RWPE2 (cell line): ENCODE measurements at regions not wholly inside any gene's neighbourhood (a gene's known extent, or its start where the extent isn't known, plus 50 kb on each side); places are given as distances from the start of the nearest gene placed in this dataset.

Source experiments
- ATAC-seq: fragments of 200-7000 bp; cut with Tn5 transposase; 3 replicates; pipeline ENCODE4 v1.9.1; 2021; ENCODE audit warnings: low read depth
- DNase-seq: peaks from one replicate; pipeline ENCODE4 v3.0.0-alpha.2; 2020; ENCODE audit warnings: low spot score
- H3K27ac ChIP-seq: fragments of 450-650 bp; 2 replicates; pipeline ENCODE4 v1.5.1; 2017; ENCODE audit warnings: mild to moderate bottlenecking; ENCODE audit not compliant: poor library complexity, severe bottlenecking
- H3K27me3 ChIP-seq: fragments of 250-450 bp; sonication (Bioruptor Pico); 2 replicates; pipeline ENCODE4 v1.5.1; 2021; ENCODE audit warnings: mild to moderate bottlenecking, moderate library complexity; ENCODE audit not compliant: insufficient read depth, poor library complexity, severe bottlenecking
- H3K36me3 ChIP-seq: fragments of 250-450 bp; sonication (Bioruptor Pico); 2 replicates; pipeline ENCODE4 v1.5.1; 2020; ENCODE audit warnings: low read depth, mild to moderate bottlenecking, moderate library complexity
- H3K4me1 ChIP-seq: fragments of 250-450 bp; sonication (Bioruptor Pico); 2 replicates; pipeline ENCODE4 v1.5.1; 2021; ENCODE audit warnings: mild to moderate bottlenecking, moderate library complexity; ENCODE audit not compliant: insufficient read depth, poor library complexity, severe bottlenecking
- H3K4me3 ChIP-seq: fragments of 250-450 bp; sonication (Bioruptor Pico); 2 replicates; pipeline ENCODE4 v1.5.1; 2021; ENCODE audit warnings: mild to moderate bottlenecking, moderate library complexity; ENCODE audit not compliant: severe bottlenecking
- H3K9me3 ChIP-seq: fragments of 250-450 bp; sonication (Bioruptor Pico); 2 replicates; pipeline ENCODE4 v1.5.1; 2021; ENCODE audit warnings: mild to moderate bottlenecking, moderate library complexity; ENCODE audit not compliant: severe bottlenecking
- TF ChIP-seq, protein P1 (sequence below): fragments of 450-650 bp; IDR thresholded peaks from one replicate; pipeline ENCODE4 v1.5.1; 2017; ENCODE audit warnings: mild to moderate bottlenecking, moderate library complexity; ENCODE audit not compliant: poor library complexity, severe bottlenecking

DNA sequence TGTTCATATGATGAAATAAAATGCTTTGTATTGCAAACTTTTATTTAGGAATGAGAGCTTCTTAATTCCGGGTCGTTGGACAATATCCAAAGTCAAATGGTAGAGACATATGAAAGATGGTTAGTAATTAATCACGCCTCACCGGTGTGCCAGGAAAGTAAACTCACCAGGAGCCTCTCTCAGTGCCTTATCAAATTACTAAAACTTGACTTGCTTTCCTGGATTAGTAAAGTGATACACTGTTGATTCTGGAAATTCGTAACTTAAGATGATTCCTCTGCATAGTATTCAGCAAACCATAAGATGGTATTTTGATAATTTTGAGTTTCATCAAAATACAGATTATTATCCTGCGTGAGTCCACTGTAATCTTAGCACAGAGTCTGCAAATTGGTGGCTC is 115.2 kb downstream of the PAX1 start:
- Histone ChIP-seq H3K36me3 (no peaks in the 10 kb centered on the region), H3K4me1 (no peaks in the 10 kb centered on the region), H3K4me3 (no peak overlapping the region), H3K27ac (no peak overlapping the region), H3K27me3 (peaks cover 21% of the 10 kb centered on the region), H3K9me3 (no peaks in the 10 kb centered on the region)
- DNase-seq (no peak), ATAC-seq (no peak)
- TF ChIP-seq, protein P1, sequence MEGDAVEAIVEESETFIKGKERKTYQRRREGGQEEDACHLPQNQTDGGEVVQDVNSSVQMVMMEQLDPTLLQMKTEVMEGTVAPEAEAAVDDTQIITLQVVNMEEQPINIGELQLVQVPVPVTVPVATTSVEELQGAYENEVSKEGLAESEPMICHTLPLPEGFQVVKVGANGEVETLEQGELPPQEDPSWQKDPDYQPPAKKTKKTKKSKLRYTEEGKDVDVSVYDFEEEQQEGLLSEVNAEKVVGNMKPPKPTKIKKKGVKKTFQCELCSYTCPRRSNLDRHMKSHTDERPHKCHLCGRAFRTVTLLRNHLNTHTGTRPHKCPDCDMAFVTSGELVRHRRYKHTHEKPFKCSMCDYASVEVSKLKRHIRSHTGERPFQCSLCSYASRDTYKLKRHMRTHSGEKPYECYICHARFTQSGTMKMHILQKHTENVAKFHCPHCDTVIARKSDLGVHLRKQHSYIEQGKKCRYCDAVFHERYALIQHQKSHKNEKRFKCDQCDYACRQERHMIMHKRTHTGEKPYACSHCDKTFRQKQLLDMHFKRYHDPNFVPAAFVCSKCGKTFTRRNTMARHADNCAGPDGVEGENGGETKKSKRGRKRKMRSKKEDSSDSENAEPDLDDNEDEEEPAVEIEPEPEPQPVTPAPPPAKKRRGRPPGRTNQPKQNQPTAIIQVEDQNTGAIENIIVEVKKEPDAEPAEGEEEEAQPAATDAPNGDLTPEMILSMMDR: no peak

DNA sequence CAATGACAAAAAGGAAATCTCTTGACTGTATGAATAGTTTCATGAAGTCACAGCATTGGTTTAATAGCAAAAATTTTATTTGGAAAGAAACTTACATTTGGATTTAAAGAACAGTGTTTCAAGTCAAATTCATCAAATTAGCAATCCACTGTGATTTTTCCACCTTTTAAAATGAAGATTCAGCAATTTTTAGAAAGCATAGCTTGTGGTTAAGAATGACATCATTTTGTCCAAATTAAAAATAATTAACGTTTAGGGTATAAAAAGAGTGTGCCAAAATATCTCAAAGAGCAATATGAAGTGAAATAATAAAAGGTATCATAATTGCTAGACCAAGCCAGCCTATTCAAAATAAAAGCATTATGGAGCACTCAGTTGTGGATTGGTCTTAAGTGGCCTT is 114.6 kb downstream of the PAX1 start:
- H3K36me3 ChIP-seq: no peaks in the 10 kb centered on the region
- no peak for DNase-seq
- H3K4me1 ChIP-seq: no peaks in the 10 kb centered on the region
- H3K4me3 ChIP-seq: no peak overlapping the region
- no peaks in the 10 kb centered on the region for H3K9me3 ChIP-seq
- no peak for ATAC-seq
- H3K27ac ChIP-seq: no peak overlapping the region
- H3K27me3 ChIP-seq: peaks cover 21% of the 10 kb centered on the region
- TF ChIP-seq, protein P1: no peak

DNA sequence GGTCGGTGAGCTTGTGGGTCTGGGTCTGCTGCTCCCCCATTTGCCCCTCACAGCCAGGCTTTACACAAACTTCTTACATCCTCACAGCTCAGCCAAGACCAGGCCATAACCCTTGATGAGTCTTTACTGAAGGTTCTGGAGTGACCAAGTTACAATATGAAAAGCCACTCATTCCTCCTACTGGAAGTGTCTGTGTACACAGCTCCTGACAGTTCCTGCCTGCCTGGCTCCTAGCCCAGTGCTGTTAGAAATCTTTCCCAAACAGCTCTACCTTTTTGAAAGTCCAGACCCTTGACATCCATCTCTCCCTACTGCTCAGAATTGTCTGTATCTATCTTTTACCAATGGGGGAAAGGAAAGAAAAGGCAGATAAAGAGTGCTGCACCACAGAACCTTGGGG is 106.9 kb downstream of the PAX1 start:
- H3K27me3 ChIP-seq: no peaks in the 10 kb centered on the region
- TF ChIP-seq, protein P1: no peak

DNA sequence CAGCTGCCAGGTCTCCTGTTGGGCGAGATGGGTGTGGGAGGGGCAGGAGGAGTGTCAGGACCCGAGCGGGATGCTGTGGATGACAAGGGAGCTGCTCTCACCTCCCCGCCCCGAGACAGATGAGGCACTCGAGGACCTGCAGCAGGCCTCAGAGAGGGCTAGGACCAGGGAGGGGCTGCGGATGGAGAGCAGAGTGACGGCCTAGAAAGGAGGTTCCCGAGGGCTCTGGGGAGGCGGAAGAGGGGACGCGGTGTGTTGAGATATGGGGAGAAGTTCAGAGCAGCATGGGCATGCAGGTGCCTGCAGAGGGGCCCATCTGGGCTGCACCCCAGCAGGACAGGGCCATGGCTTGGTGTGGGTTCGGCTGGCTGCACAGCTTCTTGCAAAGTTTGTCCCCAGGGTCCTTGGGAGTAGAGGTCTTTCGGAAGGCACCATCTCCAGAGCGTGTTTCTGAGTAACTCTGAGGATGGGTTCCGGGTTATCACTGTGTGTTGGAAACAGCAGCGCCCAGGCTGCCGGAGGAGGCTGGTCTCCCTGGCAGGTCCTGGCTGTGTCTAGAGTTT is 104.6 kb downstream of the PAX1 start:
- no peak overlapping the region for H3K27ac ChIP-seq
- peaks cover 6% of the 10 kb centered on the region for H3K27me3 ChIP-seq
- H3K4me1 ChIP-seq: no peaks in the 10 kb centered on the region
- ATAC-seq: no peak
- H3K9me3 ChIP-seq: no peaks in the 10 kb centered on the region
- no peaks in the 10 kb centered on the region for H3K36me3 ChIP-seq
- TF ChIP-seq, protein P1: no peak
- no peak for DNase-seq
- H3K4me3 ChIP-seq: no peak overlapping the region

More for the DNA sequence above, 106.9 kb downstream of the PAX1 start:
- Histone ChIP-seq H3K27ac (no peak overlapping the region), H3K4me3 (no peak overlapping the region), H3K9me3 (no peaks in the 10 kb centered on the region), H3K36me3 (no peaks in the 10 kb centered on the region), H3K4me1 (no peaks in the 10 kb centered on the region)
- ATAC-seq (no peak), DNase-seq (no peak)

DNA sequence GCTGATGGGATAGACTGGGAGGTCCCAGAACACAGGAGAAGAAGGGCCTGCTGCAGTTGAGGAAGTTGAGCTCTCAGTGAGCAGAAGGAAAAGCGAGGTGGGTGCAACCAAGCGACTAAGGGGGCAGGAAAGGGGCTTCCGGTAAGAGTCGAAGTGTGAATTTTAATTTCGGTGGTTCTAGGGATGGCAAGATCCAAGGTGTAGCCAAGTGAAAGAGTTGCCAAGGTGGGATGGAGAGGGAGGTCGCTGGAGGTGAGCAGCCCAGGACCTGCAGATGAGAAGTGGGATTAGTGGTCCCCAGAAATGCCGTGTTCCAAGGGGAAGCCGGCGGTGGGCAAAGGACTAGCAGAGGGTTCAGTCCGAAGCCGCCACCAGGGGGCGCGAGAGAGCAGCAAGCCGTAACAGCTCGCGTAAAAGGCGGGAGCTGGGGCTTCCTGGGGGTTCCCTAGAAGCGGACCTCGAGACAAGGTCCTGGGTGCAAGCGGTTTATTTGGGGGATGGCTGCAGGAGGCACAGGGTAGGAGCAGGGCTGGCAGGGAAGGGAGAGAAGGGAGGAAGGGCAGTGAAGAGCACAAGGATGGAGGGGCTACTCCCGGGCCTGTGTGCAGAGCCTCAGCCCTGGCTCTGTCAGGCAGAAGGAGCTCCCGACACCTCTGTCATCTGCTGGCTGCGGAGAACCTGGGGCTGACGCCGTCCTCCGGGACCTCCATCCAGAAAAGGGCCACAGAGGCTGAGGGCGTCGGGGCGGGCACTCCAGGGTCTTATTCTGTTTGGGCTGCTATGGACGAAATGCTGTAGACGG is 103.6 kb downstream of the PAX1 start:
- DNase-seq (no peak), ATAC-seq (no peak)
- H3K27ac ChIP-seq: no peak overlapping the region
- TF ChIP-seq, protein P1: peak; percentile 83
- no peaks in the 10 kb centered on the region for H3K36me3 ChIP-seq
- H3K4me3 ChIP-seq: no peak overlapping the region
- no peaks in the 10 kb centered on the region for H3K9me3 ChIP-seq
- peaks cover 7% of the 10 kb centered on the region for H3K27me3 ChIP-seq
- H3K4me1 ChIP-seq: no peaks in the 10 kb centered on the region
